ENCODE measurements at regions not wholly inside any gene's neighbourhood (a gene's known extent, or its start where the extent isn't known, plus 50 kb on each side); places are given as distances from the start of the nearest gene placed in this dataset.

DNA sequence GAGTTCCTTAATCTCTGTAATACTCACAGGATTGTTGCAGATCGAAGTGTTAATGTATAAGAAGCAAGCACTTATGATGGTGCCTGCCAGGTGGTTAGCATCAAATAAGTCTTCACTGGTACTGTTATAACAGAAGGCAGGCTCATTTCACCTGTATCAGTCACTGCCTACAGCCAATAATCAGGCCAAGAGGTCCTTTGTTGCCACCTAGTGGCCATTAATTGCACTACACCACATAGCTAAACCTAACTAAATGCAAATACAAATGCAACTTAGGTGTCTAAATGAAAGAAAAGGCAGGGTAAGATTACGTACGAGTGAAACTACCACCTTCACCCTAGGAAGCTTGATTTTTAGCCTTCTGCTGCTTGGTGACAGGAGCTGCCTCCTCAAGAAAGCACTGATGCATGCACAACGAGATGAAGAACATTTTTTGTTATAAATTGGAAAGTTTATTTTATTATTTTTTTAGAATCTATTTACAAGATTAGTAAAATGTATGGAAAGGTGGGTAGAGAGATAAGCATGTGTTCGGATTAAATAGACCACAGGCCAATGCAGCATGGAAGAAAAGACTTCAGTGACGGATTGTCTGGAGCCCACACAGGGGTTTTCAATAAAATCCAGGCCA, 334.8 kb upstream of the CAMK1G start:
- Histone ChIP-seq H4K20me1 (ENCODE audit: low read depth, low read length) (no peaks in the 10 kb centered on the region), H3K4me2 (ENCODE audit: low read depth, low read length, poor library complexity, severe bottlenecking) (no peak overlapping the region), H3K27ac (ENCODE audit: low read depth, low read length) (no peak overlapping the region), H3K27me3 (ENCODE audit: low read length) (no peaks in the 10 kb centered on the region), H2AFZ (ENCODE audit: low read depth, low read length, severe bottlenecking) (no peak overlapping the region), H3F3A (ENCODE audit: insufficient read depth) (no peaks in the 10 kb centered on the region), H3K36me3 (ENCODE audit: low read length) (no peaks in the 10 kb centered on the region), H3K9me2 (replicated peaks; ENCODE audit: insufficient read depth, low read length) (no peaks in the 10 kb centered on the region), H3K4me3 (ENCODE audit: insufficient read depth, low read length, poor library complexity, severe bottlenecking) (no peak overlapping the region), H3K9me3 (ENCODE audit: insufficient read depth, low read length) (no peaks in the 10 kb centered on the region), H3K9ac (ENCODE audit: low read length) (no peak overlapping the region), H3K79me2 (ENCODE audit: insufficient read depth, low read length) (no peaks in the 10 kb centered on the region)
- TF ChIP-seq CTCF (IDR thresholded peaks at IDR 0.05; ENCODE audit: insufficient read depth, low read length, poor library complexity, severe bottlenecking) (peak; percentile 92), EZH2phosphoT487 (conservative IDR thresholded peaks at IDR 0.05; ENCODE audit: low read length) (no peak)

DNA sequence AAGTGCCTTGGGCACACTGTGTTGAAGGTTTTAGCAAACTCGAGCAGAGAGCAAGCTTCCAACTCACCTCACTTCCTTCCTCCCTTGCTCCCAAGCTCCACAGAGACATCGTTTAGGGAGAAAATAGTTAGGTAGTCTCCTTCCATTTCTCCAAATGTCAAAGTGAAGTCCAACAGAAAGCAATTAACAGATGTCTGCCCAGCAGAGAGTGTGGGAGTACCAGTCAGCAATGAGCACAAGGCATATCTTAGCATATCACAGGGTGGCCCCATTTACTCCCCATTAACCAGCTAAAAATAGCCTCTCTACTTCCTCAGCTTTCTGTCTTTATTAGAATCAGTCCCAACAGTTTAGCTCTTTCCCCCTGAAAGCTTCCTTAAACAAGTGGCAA, 334.2 kb upstream of the CAMK1G start:
- no peaks in the 10 kb centered on the region for H3K9me3 ChIP-seq (ENCODE audit: insufficient read depth, low read length)
- H3K27ac ChIP-seq (ENCODE audit: low read depth, low read length), result no peak overlapping the region
- H3K4me3 ChIP-seq (ENCODE audit: insufficient read depth, low read length, poor library complexity, severe bottlenecking), result no peak overlapping the region
- H3K79me2 ChIP-seq (ENCODE audit: insufficient read depth, low read length), result no peaks in the 10 kb centered on the region
- no peaks in the 10 kb centered on the region for H3K36me3 ChIP-seq (ENCODE audit: low read length)
- TF ChIP-seq EZH2phosphoT487 (conservative IDR thresholded peaks at IDR 0.05; ENCODE audit: low read length) (no peak), CTCF (IDR thresholded peaks at IDR 0.05; ENCODE audit: insufficient read depth, low read length, poor library complexity, severe bottlenecking) (no peak)
- H3F3A ChIP-seq (ENCODE audit: insufficient read depth), result no peaks in the 10 kb centered on the region
- H2AFZ ChIP-seq (ENCODE audit: low read depth, low read length, severe bottlenecking), result no peak overlapping the region
- no peaks in the 10 kb centered on the region for H3K27me3 ChIP-seq (ENCODE audit: low read length)
- H4K20me1 ChIP-seq (ENCODE audit: low read depth, low read length), result no peaks in the 10 kb centered on the region
- no peak overlapping the region for H3K4me2 ChIP-seq (ENCODE audit: low read depth, low read length, poor library complexity, severe bottlenecking)
- no peak overlapping the region for H3K9ac ChIP-seq (ENCODE audit: low read length)
- H3K9me2 ChIP-seq (replicated peaks; ENCODE audit: insufficient read depth, low read length), result no peaks in the 10 kb centered on the region

DNA sequence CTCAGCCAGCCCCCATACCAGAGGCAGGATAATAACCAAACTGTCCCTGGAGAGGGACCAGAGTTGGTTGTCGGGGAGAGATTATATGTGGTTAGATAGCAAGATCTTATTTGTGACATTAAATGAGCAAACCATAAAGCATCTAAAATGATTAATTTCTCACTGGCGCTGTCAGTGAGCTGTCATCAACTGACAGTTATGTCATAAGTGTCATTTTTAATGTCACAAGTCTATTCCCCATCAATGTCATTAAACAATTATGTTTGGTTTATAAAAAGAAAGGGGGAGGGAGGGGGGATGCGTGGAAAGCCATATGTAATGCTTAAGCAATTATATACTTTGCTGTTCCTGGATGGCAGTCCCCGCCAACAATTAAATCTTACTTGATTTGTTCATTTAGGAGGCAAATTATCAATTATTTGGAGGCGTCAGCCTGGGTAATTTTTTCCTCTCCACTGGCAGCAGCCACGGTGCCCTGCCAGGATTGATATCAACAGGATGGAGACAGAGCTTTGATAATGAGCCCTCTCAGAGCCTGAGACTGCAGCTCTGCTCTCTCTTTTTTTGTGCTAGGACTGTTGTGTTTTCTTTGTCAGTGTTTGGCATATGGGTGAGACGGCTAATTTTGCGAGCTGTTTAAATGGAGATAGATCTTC, 333.6 kb upstream of the CAMK1G start:
- Histone ChIP-seq H3K27ac (ENCODE audit: low read depth, low read length) (no peak overlapping the region), H3K27me3 (ENCODE audit: low read length) (no peaks in the 10 kb centered on the region), H3K79me2 (ENCODE audit: insufficient read depth, low read length) (no peaks in the 10 kb centered on the region), H3K9ac (ENCODE audit: low read length) (no peak overlapping the region), H4K20me1 (ENCODE audit: low read depth, low read length) (no peaks in the 10 kb centered on the region), H3K4me3 (ENCODE audit: insufficient read depth, low read length, poor library complexity, severe bottlenecking) (no peak overlapping the region), H3K4me2 (ENCODE audit: low read depth, low read length, poor library complexity, severe bottlenecking) (no peak overlapping the region), H3K36me3 (ENCODE audit: low read length) (no peaks in the 10 kb centered on the region), H2AFZ (ENCODE audit: low read depth, low read length, severe bottlenecking) (no peak overlapping the region), H3F3A (ENCODE audit: insufficient read depth) (no peaks in the 10 kb centered on the region), H3K9me2 (replicated peaks; ENCODE audit: insufficient read depth, low read length) (no peaks in the 10 kb centered on the region), H3K9me3 (ENCODE audit: insufficient read depth, low read length) (no peaks in the 10 kb centered on the region)
- TF ChIP-seq EZH2phosphoT487 (conservative IDR thresholded peaks at IDR 0.05; ENCODE audit: low read length), result no peak
- no peak for TF ChIP-seq CTCF (IDR thresholded peaks at IDR 0.05; ENCODE audit: insufficient read depth, low read length, poor library complexity, severe bottlenecking)

Measured in SU-DHL-6 (cell line).